HEK293T (cell line): ENCODE measurements at regions not wholly inside any gene's neighbourhood (a gene's known extent, or its start where the extent isn't known, plus 50 kb on each side); places are given as distances from the start of the nearest gene placed in this dataset.

Experiments
- BHLHE40 ChIP-seq: fragments of 450-650 bp; IDR thresholded peaks from 2 replicates; pipeline ENCODE4 v1.6.1; 2016; ENCODE audit warnings: mild to moderate bottlenecking, moderate library complexity, borderline replicate concordance
- ELF4 ChIP-seq: fragments of 450-650 bp; IDR thresholded peaks from 2 replicates; pipeline ENCODE4 v1.6.1; 2017; ENCODE audit warnings: antibody characterized with exemption
- FOXA1 ChIP-seq: fragments of 450-650 bp; IDR thresholded peaks from 2 replicates; pipeline ENCODE4 v1.6.1; 2016; ENCODE audit warnings: mild to moderate bottlenecking
- FOXK2 ChIP-seq: fragments of 450-650 bp; IDR thresholded peaks from 2 replicates; pipeline ENCODE4 v1.6.1; 2016; ENCODE audit warnings: mild to moderate bottlenecking
- FOXM1 ChIP-seq: fragments of 450-650 bp; IDR thresholded peaks from 2 replicates; pipeline ENCODE4 v1.6.1; 2017; ENCODE audit warnings: mild to moderate bottlenecking, borderline replicate concordance
- HDGF ChIP-seq: fragments of 450-650 bp; IDR thresholded peaks from 2 replicates; pipeline ENCODE4 v1.6.1; 2017; ENCODE audit warnings: antibody characterized with exemption, borderline replicate concordance
- L3MBTL2 ChIP-seq: fragments of 450-650 bp; conservative IDR thresholded peaks from 2 replicates; pipeline ENCODE4 v1.6.1; 2016; ENCODE audit warnings: mild to moderate bottlenecking
- PKNOX1 ChIP-seq: fragments of 450-650 bp; IDR thresholded peaks from 2 replicates; pipeline ENCODE4 v1.6.1; 2016
- SP1 ChIP-seq: fragments of 450-650 bp; IDR thresholded peaks from 2 replicates; pipeline ENCODE4 v1.6.1; 2017
- SUZ12 ChIP-seq: fragments of 450-650 bp; IDR thresholded peaks from 2 replicates; pipeline ENCODE4 v1.6.1; 2016; ENCODE audit warnings: mild to moderate bottlenecking
- TARDBP ChIP-seq: fragments of 450-650 bp; IDR thresholded peaks from 2 replicates; pipeline ENCODE4 v1.6.1; 2016

- TF ChIP-seq FOXM1 (no peak), TARDBP (no peak), SUZ12 (no peak), ELF4 (no peak), BHLHE40 (no peak), HDGF (no peak), FOXA1 (no peak), PKNOX1 (no peak), SP1 (no peak), L3MBTL2 (no peak), FOXK2 (no peak)
Observed at GRCh38 chr10:133011882-133012281, 69.5 kb upstream of the CFAP46 start.
